ENCODE measurements at regions not wholly inside any gene's neighbourhood (a gene's known extent, or its start where the extent isn't known, plus 50 kb on each side); places are given as distances from the start of the nearest gene placed in this dataset.

GRCh38 chr19:31943191-31943661, 402.2 kb upstream of the ZNF507 start:
- Mint-ChIP-seq H3K9me3 (ENCODE audit: unreplicated experiment) (no peaks in the 10 kb centered on the region), H3K27ac (ENCODE audit: unreplicated experiment) (no peak overlapping the region), H3K27me3 (ENCODE audit: unreplicated experiment) (peaks cover 2% of the 10 kb centered on the region), H3K36me3 (ENCODE audit: low read depth, unreplicated experiment) (no peaks in the 10 kb centered on the region), H3K4me1 (ENCODE audit: unreplicated experiment) (peaks cover 8% of the 10 kb centered on the region), H3K4me3 (ENCODE audit: unreplicated experiment) (no peak overlapping the region)
- DNase-seq (ENCODE audit: low spot score) = peak; percentile 11
- no peak for TF ChIP-seq CTCF (IDR thresholded peaks at IDR 0.05; ENCODE audit: unreplicated experiment)

DNA sequence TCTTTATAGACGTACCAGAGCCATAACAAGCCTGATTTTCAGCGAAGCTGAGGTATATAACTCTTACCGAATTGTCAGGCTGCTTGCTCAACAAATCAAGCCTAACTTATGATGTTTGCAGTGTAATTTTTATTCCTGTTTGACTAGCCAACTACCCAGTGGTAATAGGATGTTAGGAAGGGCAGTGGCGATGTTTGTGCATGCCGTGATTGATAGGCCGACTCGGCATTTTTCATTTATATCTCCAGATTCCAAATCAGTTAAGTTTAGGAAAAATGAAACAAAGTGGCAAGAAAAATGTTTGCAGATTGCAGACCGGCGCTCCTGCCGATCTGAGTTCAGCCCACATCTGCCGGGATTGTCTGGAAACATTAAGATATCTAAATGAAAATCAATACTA, 401.6 kb upstream of the ZNF507 start:
- H3K4me1 Mint-ChIP-seq (ENCODE audit: unreplicated experiment) = peaks cover 3% of the 10 kb centered on the region
- no peak for DNase-seq (ENCODE audit: low spot score)
- no peaks in the 10 kb centered on the region for H3K36me3 Mint-ChIP-seq (ENCODE audit: low read depth, unreplicated experiment)
- no peak for TF ChIP-seq CTCF (IDR thresholded peaks at IDR 0.05; ENCODE audit: unreplicated experiment)
- H3K4me3 Mint-ChIP-seq (ENCODE audit: unreplicated experiment) = no peak overlapping the region
- H3K27ac Mint-ChIP-seq (ENCODE audit: unreplicated experiment) = no peak overlapping the region
- H3K27me3 Mint-ChIP-seq (ENCODE audit: unreplicated experiment) = peaks cover 2% of the 10 kb centered on the region
- H3K9me3 Mint-ChIP-seq (ENCODE audit: unreplicated experiment) = no peaks in the 10 kb centered on the region

- no peak overlapping the region for H3K27ac Mint-ChIP-seq (ENCODE audit: unreplicated experiment)
- no peaks in the 10 kb centered on the region for H3K36me3 Mint-ChIP-seq (ENCODE audit: low read depth, unreplicated experiment)
- no peaks in the 10 kb centered on the region for H3K4me1 Mint-ChIP-seq (ENCODE audit: unreplicated experiment)
- H3K9me3 Mint-ChIP-seq (ENCODE audit: unreplicated experiment) = no peaks in the 10 kb centered on the region
- H3K27me3 Mint-ChIP-seq (ENCODE audit: unreplicated experiment) = peaks cover 2% of the 10 kb centered on the region
- no peak for DNase-seq (ENCODE audit: low spot score)
- H3K4me3 Mint-ChIP-seq (ENCODE audit: unreplicated experiment) = no peak overlapping the region
- TF ChIP-seq CTCF (IDR thresholded peaks at IDR 0.05; ENCODE audit: unreplicated experiment) = no peak
These were observed 401.1 kb upstream of the ZNF507 start for GRCh38 chr19:31944326-31944725.

GRCh38 chr19:31946491-31946890, 398.9 kb upstream of the ZNF507 start:
- Mint-ChIP-seq H3K27ac (ENCODE audit: unreplicated experiment) (no peak overlapping the region), H3K36me3 (ENCODE audit: low read depth, unreplicated experiment) (no peaks in the 10 kb centered on the region), H3K9me3 (ENCODE audit: unreplicated experiment) (no peaks in the 10 kb centered on the region), H3K4me3 (ENCODE audit: unreplicated experiment) (no peak overlapping the region), H3K4me1 (ENCODE audit: unreplicated experiment) (no peaks in the 10 kb centered on the region), H3K27me3 (ENCODE audit: unreplicated experiment) (no peaks in the 10 kb centered on the region)
- TF ChIP-seq CTCF (IDR thresholded peaks at IDR 0.05; ENCODE audit: unreplicated experiment) = no peak
- no peak for DNase-seq (ENCODE audit: low spot score)

- H3K4me3 Mint-ChIP-seq (ENCODE audit: unreplicated experiment) = no peak overlapping the region
- no peak for DNase-seq (ENCODE audit: low spot score)
- no peaks in the 10 kb centered on the region for H3K36me3 Mint-ChIP-seq (ENCODE audit: low read depth, unreplicated experiment)
- H3K9me3 Mint-ChIP-seq (ENCODE audit: unreplicated experiment) = peaks cover 4% of the 10 kb centered on the region
- no peaks in the 10 kb centered on the region for H3K4me1 Mint-ChIP-seq (ENCODE audit: unreplicated experiment)
- H3K27me3 Mint-ChIP-seq (ENCODE audit: unreplicated experiment) = no peaks in the 10 kb centered on the region
- H3K27ac Mint-ChIP-seq (ENCODE audit: unreplicated experiment) = no peak overlapping the region
- no peak for TF ChIP-seq CTCF (IDR thresholded peaks at IDR 0.05; ENCODE audit: unreplicated experiment)
These were observed 397.8 kb upstream of the ZNF507 start for GRCh38 chr19:31947436-31948115.

Measured in endothelial cell (in vitro differentiated cells).